PC-9 (cell line): ENCODE measurements at regions not wholly inside any gene's neighbourhood (a gene's known extent, or its start where the extent isn't known, plus 50 kb on each side); places are given as distances from the start of the nearest gene placed in this dataset.

Experiments used
- EZH2 ChIP-seq: fragments of 200-600 bp; sonication (generic); IDR thresholded peaks from 2 replicates; pipeline ENCODE4 v1.8.0; 2017; ENCODE audit warnings: antibody characterized with exemption, low read depth
- TF ChIP-seq, protein P1 (sequence below): fragments of 200-600 bp; sonication (generic); conservative IDR thresholded peaks from 2 replicates; pipeline ENCODE4 v1.6.1; 2017; ENCODE audit warnings: mixed run types, antibody characterized with exemption, mild to moderate bottlenecking, moderate library complexity

- TF ChIP-seq EZH2, result no peak
- TF ChIP-seq, protein P1, sequence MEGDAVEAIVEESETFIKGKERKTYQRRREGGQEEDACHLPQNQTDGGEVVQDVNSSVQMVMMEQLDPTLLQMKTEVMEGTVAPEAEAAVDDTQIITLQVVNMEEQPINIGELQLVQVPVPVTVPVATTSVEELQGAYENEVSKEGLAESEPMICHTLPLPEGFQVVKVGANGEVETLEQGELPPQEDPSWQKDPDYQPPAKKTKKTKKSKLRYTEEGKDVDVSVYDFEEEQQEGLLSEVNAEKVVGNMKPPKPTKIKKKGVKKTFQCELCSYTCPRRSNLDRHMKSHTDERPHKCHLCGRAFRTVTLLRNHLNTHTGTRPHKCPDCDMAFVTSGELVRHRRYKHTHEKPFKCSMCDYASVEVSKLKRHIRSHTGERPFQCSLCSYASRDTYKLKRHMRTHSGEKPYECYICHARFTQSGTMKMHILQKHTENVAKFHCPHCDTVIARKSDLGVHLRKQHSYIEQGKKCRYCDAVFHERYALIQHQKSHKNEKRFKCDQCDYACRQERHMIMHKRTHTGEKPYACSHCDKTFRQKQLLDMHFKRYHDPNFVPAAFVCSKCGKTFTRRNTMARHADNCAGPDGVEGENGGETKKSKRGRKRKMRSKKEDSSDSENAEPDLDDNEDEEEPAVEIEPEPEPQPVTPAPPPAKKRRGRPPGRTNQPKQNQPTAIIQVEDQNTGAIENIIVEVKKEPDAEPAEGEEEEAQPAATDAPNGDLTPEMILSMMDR, result no peak
Observed at GRCh38 chr3:74750901-74751300, 136.4 kb upstream of the CNTN3 start.
